ENCODE measurements at regions not wholly inside any gene's neighbourhood (a gene's known extent, or its start where the extent isn't known, plus 50 kb on each side); places are given as distances from the start of the nearest gene placed in this dataset.

- Mint-ChIP-seq H3K27ac (no peak overlapping the region), H3K36me3 (no peaks in the 10 kb centered on the region), H3K4me3 (no peak overlapping the region), H3K27me3 (no peaks in the 10 kb centered on the region), H3K9me3 (peaks cover 4% of the 10 kb centered on the region), H3K4me1 (peaks cover 12% of the 10 kb centered on the region)
- no peak for ATAC-seq
Measured at GRCh38 chr11:13883589-13883988, 78.9 kb upstream of the SPON1 start.

DNA sequence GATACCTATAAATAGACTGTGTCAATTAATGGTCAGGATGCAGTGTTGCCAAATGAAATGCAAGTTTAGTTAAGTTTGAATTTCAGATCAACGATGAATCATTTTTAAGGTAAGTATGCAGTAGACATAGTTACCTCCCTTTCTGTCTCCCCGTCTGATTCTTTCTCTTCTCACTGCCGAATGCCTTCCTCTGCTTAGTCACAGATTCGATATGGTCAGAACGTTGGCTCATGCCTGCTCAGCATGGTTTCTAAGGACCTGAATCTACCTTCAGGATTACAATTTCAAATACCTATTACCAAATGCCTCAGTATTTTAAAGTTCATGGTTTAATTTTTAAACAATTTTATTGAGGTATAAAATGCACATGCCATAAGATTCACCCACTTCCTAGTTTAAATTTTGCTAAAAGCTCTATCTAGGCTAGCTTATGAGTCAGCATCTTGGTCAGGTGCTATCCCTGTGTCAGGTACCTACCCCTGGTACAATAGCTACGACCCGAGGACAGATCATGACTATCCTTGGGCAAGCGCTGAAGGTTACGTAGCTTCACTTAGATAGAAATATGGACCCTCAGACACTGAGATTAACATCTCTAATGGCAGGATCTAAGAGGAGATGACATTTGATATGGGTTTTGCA lies 78.2 kb upstream of the SPON1 start:
- H3K9me3 Mint-ChIP-seq = peaks cover 3% of the 10 kb centered on the region
- no peaks in the 10 kb centered on the region for H3K27me3 Mint-ChIP-seq
- H3K4me1 Mint-ChIP-seq = peaks cover 12% of the 10 kb centered on the region
- no peak overlapping the region for H3K27ac Mint-ChIP-seq
- no peaks in the 10 kb centered on the region for H3K36me3 Mint-ChIP-seq
- ATAC-seq = no peak
- no peak overlapping the region for H3K4me3 Mint-ChIP-seq

- no peak for ATAC-seq
- Mint-ChIP-seq H3K27me3 (no peaks in the 10 kb centered on the region), H3K4me1 (peaks cover 9% of the 10 kb centered on the region), H3K36me3 (no peaks in the 10 kb centered on the region), H3K9me3 (peaks cover 3% of the 10 kb centered on the region), H3K27ac (no peak overlapping the region), H3K4me3 (no peak overlapping the region)
Measured at GRCh38 chr11:13885083-13885482, 77.4 kb upstream of the SPON1 start.

DNA sequence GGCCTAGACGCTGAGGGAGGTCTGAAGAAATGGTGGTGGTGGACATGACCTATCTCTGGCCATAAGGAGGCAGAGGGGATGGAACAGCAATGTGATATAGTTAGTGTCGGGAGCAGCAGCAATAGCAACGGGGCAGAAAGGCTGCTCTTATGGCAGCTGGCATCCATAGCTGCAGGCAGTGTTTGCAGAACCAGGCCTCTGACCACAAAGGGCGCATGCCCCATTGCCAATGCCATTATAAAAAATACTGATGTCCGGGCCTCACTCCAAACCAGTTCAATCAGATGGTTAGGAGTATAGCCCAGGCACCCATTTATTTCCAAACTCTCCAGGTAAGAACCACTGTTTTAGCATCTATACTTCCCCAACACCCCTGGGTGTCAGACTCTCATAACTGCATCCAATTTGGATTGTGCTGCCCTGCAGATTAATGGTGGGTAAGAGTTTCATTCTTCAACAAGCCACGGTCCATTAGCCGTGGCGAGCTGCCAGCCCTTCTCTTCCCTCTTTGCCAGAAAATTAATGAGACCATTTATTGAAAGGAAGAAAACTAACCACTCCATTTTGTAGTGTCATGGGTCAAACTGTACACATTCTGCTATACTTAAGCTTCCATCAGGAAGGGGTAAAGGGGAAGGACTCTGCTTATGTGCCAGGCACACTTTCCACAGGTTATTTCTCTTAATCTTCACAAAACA lies 72.8 kb upstream of the SPON1 start:
- no peak for ATAC-seq
- no peaks in the 10 kb centered on the region for H3K36me3 Mint-ChIP-seq
- no peaks in the 10 kb centered on the region for H3K27me3 Mint-ChIP-seq
- H3K4me3 Mint-ChIP-seq = no peak overlapping the region
- H3K4me1 Mint-ChIP-seq = no peaks in the 10 kb centered on the region
- no peak overlapping the region for H3K27ac Mint-ChIP-seq
- H3K9me3 Mint-ChIP-seq = peaks cover 3% of the 10 kb centered on the region

DNA sequence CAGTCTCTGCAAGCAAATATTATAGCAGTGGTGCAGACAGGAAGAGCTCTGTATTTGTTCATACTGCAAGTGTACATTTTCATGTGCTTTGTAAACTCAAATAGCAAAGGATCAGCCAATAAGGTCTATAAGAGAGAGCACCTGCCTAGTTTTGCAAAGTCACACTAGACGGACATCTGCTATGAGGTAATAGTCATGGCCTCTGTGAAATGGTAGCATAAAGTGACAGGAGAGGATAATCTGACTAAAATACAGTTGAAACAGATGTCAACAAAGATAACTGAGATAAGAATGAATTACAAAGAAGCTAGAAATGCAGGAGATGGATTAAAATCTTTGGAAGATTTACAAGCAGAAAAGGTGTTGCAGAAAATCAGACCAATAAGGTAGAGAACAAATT lies 70.6 kb upstream of the SPON1 start:
- Mint-ChIP-seq H3K27me3 (no peaks in the 10 kb centered on the region), H3K36me3 (no peaks in the 10 kb centered on the region), H3K9me3 (peaks cover under 1% of the 10 kb centered on the region), H3K4me1 (no peaks in the 10 kb centered on the region), H3K27ac (no peak overlapping the region), H3K4me3 (no peak overlapping the region)
- no peak for ATAC-seq

GRCh38 chr11:13896175-13896980 lies 66.1 kb upstream of the SPON1 start:
- H3K36me3 Mint-ChIP-seq = no peaks in the 10 kb centered on the region
- peaks cover 11% of the 10 kb centered on the region for H3K4me1 Mint-ChIP-seq
- H3K9me3 Mint-ChIP-seq = no peaks in the 10 kb centered on the region
- H3K27ac Mint-ChIP-seq = no peak overlapping the region
- no peak overlapping the region for H3K4me3 Mint-ChIP-seq
- no peak for ATAC-seq
- H3K27me3 Mint-ChIP-seq = peaks cover 42% of the 10 kb centered on the region

- no peak for ATAC-seq
- Mint-ChIP-seq H3K4me1 (peaks cover 11% of the 10 kb centered on the region), H3K36me3 (no peaks in the 10 kb centered on the region), H3K4me3 (no peak overlapping the region), H3K9me3 (no peaks in the 10 kb centered on the region), H3K27ac (no peak overlapping the region), H3K27me3 (peaks cover 46% of the 10 kb centered on the region)
Measured at GRCh38 chr11:13896981-13897353, 65.6 kb upstream of the SPON1 start.

DNA sequence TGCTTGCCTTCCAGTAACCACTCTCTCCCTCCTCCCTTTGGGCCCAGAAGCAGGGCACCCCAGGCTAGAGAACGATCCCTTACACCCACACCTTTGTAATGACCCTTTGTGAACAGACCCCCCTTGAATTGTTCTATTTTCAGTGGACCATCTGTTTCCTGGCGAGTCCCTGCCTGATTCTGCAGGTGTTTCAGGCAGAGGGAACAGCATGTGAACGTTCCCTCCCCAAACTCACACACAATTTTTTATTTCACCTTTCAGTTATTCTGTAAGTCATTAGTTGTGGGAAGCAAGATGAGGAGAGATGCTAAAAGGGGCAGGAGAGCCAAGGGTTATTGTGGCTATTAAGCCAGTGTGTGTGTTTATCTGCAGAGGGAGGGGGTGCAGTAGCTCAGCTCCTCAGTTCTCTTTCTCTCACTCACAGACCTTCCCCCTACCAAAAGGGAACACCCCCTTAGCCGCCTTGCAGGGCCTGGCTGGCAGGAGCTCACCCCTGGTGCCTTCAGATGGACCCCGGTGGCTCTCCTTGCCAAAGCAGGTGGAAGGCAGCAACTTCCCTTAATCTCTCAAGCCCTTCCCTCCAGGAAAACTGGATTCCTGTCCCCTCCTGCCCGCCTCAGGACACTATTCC lies 64.8 kb upstream of the SPON1 start:
- H3K4me1 Mint-ChIP-seq = peaks cover 11% of the 10 kb centered on the region
- H3K27me3 Mint-ChIP-seq = peaks cover 46% of the 10 kb centered on the region
- H3K4me3 Mint-ChIP-seq = no peak overlapping the region
- H3K36me3 Mint-ChIP-seq = no peaks in the 10 kb centered on the region
- no peak for ATAC-seq
- H3K9me3 Mint-ChIP-seq = no peaks in the 10 kb centered on the region
- H3K27ac Mint-ChIP-seq = no peak overlapping the region

- Mint-ChIP-seq H3K4me3 (no peak overlapping the region), H3K36me3 (no peaks in the 10 kb centered on the region), H3K4me1 (peaks cover 11% of the 10 kb centered on the region), H3K27ac (no peak overlapping the region), H3K27me3 (peaks cover 61% of the 10 kb centered on the region), H3K9me3 (no peaks in the 10 kb centered on the region)
- no peak for ATAC-seq
Measured at GRCh38 chr11:13899603-13900002, 62.9 kb upstream of the SPON1 start.

GRCh38 chr11:13902523-13902922 lies 60.0 kb upstream of the SPON1 start:
- H3K9me3 Mint-ChIP-seq = peaks cover 6% of the 10 kb centered on the region
- no peak overlapping the region for H3K4me3 Mint-ChIP-seq
- no peak overlapping the region for H3K27ac Mint-ChIP-seq
- H3K4me1 Mint-ChIP-seq = peaks cover 9% of the 10 kb centered on the region
- H3K27me3 Mint-ChIP-seq = peaks cover 61% of the 10 kb centered on the region
- no peaks in the 10 kb centered on the region for H3K36me3 Mint-ChIP-seq
- no peak for ATAC-seq

DNA sequence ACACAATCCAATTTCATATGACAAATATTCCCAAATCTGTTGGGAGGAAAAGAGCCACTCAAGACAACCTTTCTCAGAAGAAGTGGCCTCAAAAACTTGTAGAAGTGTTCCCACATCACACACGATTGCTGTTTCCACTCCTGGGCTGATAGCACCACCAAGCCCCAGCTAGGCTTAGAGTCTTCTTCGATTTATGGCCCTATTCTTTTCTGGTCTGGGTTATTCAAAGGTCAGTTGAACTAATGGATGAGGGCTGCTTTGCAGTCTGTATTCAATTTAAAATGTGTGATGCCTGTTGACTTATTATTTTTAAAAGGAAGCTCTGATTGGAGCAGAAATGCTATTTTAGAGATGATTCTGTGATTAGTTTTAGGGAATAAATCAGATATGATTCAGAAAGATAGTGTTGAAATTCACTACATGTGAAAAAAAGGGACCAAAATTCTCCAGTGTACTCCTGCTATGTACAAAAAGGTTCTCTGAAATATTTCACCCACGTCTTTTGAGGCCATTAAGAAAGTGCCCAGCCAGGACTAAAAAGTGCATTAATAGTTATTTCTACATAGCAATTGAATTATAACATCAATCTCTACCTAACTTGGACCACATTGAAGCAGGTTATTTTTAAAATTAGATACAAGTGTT lies 57.3 kb upstream of the SPON1 start:
- no peak for ATAC-seq
- Mint-ChIP-seq H3K4me1 (no peaks in the 10 kb centered on the region), H3K27me3 (peaks cover 36% of the 10 kb centered on the region), H3K27ac (no peak overlapping the region), H3K4me3 (no peak overlapping the region), H3K36me3 (no peaks in the 10 kb centered on the region), H3K9me3 (peaks cover 8% of the 10 kb centered on the region)

GRCh38 chr11:13907678-13908077 lies 54.8 kb upstream of the SPON1 start:
- H3K4me3 Mint-ChIP-seq = no peak overlapping the region
- H3K4me1 Mint-ChIP-seq = no peaks in the 10 kb centered on the region
- H3K27me3 Mint-ChIP-seq = peaks cover 20% of the 10 kb centered on the region
- no peak for ATAC-seq
- H3K27ac Mint-ChIP-seq = no peak overlapping the region
- no peaks in the 10 kb centered on the region for H3K36me3 Mint-ChIP-seq
- H3K9me3 Mint-ChIP-seq = peaks cover 8% of the 10 kb centered on the region

DNA sequence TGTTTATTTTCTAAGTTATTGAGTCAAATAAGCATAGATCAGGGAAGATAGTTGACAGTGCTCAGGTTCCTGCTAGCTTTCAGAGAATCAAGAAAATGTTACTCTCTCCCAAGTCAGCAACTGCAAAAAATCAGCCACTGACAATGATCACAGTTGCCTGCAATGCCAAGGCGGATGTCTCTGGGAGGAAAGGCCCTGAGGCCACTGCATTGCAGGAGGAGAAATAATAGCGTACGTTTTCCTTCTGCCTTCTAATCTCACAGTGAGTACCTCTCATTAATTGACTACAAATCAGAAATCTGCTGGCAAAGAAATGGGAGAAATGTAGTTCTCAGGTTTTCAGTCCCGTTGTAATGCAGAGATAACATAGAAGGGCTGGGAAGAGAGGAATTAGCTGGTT lies 54.0 kb upstream of the SPON1 start:
- H3K27me3 Mint-ChIP-seq = peaks cover 15% of the 10 kb centered on the region
- no peak overlapping the region for H3K4me3 Mint-ChIP-seq
- no peaks in the 10 kb centered on the region for H3K4me1 Mint-ChIP-seq
- no peak overlapping the region for H3K27ac Mint-ChIP-seq
- ATAC-seq = no peak
- H3K36me3 Mint-ChIP-seq = no peaks in the 10 kb centered on the region
- H3K9me3 Mint-ChIP-seq = peaks cover 8% of the 10 kb centered on the region

Data from stimulated activated memory B cell treated with anti-CD40 and anti-IgM and Interleukin-4, amounts not matched to agents 10 μg/mL and 1 μg/mL and 100 μg/mL, for 72 hours (primary cell).